Stimulated activated CD8-positive, alpha-beta memory T cell treated with anti-CD3 and anti-CD28 coated beads, Interleukin-15, amount 100 ng/mL, for 48 hours (primary cell): ENCODE measurements at regions not wholly inside any gene's neighbourhood (a gene's known extent, or its start where the extent isn't known, plus 50 kb on each side); places are given as distances from the start of the nearest gene placed in this dataset.
A peak's percentile ranks its signal among the peaks of the same experiment; 100 is the strongest.

Experiments
- DNase-seq, 2 donors: peaks; one replicate each; pipeline ENCODE4 v3.0.0-alpha.2; 2020; ENCODE audit warnings: low read depth in 2 of 2

GRCh38 chr2:60657673-60658072, 98.4 kb upstream of the PAPOLG start:
- no peak for DNase-seq

- no peak for DNase-seq
Measured at GRCh38 chr2:60659026-60659425, 97.0 kb upstream of the PAPOLG start.

GRCh38 chr2:60661073-60661738, 94.9 kb upstream of the PAPOLG start:
- DNase-seq = no peak

- DNase-seq = no peak
Measured at GRCh38 chr2:60662781-60663180, 93.3 kb upstream of the PAPOLG start.

DNA sequence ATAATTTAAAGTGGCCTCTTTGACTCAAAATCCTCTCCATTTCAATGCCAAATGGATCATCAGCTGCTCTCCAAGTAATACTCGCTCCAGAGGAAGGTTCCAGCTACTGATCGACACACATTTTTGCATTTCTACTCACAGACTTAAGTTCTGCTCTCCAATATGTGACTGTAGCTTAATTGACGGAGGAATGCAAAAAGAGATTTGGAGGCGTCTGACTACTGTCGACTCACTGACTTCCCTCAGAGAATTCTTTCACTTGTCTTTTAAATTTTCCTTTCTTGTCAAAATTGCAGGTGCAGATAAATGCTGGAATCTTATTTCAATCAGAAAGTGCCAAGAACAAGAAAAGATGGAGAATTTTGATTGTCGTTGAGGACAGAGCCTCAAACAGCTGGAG, 84.1 kb upstream of the PAPOLG start:
- no peak for DNase-seq

DNA sequence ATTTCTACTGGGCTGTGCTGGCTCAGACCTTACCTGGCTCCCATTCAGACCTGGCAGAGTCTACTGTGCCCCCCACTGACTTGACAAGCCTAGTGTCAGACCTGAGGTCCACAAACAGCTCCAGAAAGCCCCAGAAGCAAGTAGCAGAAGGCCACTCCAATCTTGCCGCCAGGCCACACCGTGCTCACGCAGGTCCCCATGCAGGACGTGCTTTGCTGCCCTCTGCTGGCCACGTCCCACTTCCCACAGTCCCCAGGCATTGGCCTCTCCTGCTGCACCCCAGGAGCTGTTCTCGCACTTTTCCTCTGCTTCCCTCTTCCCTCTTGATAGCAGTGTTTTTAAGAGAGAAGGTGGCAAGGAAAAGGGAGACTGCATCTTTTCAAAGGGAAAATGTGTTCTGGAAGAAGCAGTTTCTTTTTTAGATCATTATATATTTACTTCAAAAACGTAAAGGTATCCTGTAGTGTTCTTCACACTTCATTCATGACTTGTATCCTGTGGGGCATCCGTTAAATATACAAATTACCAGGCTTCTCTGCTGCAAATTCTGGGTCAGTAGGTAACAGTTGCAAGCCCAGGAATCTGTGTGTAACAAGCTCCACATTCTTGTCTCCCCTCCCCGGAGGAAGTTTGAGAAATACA, 81.4 kb upstream of the PAPOLG start:
- DNase-seq = peak; percentile 65 to 70

DNA sequence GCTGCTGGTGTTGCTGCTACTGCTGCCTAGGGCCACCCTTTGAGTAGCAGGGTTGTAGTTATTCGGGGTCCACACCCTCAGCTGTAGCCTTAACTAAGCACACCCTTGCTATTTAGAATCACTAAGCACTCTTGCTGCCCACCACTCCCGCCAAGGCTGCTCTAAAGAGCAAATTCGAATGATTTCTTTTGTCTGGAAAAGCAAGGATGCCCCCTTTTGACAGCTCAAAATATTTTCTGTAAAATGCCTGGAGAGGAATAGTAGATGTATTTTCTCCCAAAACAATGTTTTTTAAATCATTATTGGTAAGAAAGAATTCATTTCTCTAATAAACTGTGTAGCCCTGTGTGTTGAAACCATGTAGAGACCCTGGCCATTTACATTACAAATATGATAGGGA, 80.8 kb upstream of the PAPOLG start:
- no peak for DNase-seq

DNA sequence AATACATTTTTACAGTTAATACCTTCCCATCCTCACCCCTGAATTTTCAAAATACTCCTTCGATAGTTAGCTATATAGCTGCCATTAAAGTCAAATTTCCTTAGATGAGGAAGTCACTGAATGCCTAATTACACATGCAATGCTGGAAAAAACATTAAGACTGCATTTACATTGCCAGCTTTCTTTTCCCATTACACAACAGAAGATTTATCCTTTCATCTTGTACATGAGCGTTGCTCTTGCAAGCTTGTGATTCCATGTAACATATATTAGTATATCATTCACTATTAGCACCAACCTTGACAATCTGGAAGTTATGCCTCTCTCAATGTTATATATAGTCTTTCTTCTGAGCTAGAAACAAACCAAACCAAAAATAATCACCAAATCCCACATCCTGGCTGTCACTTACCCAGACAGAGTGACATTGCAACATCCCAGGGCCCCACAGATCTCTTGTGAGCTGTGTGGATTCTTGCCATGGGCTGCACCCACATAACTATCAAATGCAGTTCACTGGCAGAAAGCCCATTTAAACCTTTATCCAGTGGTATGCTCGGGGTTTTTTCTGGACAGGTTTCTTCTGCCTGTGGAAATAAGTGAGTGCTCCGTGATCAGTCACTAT, 79.2 kb upstream of the PAPOLG start:
- no peak for DNase-seq

GRCh38 chr2:60677356-60677755, 78.7 kb upstream of the PAPOLG start:
- no peak for DNase-seq

DNA sequence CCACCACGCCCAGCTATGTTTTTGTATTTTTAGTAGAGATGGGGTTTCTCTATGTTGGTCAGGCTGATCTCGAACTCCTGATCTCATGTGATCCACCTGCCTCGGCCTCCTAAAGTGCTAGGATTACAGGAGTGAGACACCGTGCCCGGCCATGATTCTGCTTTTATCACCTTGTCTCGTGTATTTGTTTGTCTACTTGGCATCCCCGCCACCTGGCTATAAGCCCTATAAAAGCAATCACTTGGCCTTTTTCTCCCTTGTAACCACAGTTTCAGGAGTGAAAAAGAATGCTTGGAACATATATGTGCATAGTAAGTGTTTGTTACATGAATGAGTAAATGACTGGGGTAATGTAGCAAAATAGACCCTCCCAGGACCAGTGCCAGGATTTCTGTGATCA, 77.5 kb upstream of the PAPOLG start:
- no peak for DNase-seq

GRCh38 chr2:60679036-60679780, 76.9 kb upstream of the PAPOLG start:
- DNase-seq = no peak

DNA sequence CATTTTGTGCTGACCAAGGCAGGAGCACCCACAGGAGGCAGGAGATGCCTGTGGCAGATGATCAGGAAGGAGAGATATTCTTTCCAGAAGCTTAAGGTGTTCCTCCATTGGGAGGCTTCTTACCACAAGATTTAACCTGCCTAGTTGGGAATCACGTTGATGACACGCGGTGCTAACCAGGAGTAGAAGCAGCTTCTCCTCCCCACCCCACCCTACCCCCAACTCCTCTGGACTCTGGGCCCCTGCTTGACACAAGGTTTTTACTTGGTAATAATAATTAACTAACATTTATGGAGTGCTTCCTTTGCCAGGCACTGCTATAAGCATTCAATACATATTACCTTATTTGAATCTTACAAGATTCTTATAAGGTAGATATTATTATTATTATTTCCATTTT, 62.5 kb upstream of the PAPOLG start:
- no peak for DNase-seq

DNA sequence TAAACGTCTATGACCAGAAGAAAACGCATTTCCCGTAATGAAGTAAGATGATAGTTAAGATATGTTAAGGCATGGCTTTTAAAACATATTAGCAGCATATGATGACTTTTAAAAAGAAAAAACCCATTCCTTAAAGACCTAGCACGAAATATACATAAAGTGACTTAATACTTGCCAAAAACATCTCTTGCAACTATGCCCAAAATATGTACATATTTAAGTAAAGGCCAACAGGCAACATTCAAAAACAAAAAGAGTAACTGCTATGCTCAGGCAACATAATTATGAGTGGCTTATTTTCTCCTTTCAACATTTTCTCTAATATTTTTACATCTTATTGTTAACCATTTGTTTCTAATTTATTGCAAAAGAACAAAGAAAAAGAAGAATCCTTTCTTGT, 60.3 kb upstream of the PAPOLG start:
- DNase-seq = no peak

DNA sequence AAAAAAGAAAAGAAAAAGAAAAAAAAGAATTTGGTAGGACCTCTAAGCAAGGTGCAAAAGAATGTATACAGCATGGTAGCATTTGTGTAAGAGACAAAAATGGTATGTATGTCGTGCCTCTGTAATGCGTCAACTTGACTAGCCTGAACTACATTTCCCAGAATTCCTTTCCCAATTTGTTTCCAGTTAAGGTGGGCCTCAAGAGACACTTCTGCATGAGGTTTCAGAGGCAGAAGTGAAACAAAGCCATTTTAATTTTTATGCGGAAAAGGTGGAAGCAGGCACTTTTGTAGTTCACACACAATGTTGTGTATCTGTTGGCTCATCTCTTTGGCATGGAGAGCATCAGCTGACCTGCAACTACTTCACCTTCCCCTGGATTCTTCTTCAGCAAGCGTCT, 56.5 kb upstream of the PAPOLG start:
- no peak for DNase-seq

DNA sequence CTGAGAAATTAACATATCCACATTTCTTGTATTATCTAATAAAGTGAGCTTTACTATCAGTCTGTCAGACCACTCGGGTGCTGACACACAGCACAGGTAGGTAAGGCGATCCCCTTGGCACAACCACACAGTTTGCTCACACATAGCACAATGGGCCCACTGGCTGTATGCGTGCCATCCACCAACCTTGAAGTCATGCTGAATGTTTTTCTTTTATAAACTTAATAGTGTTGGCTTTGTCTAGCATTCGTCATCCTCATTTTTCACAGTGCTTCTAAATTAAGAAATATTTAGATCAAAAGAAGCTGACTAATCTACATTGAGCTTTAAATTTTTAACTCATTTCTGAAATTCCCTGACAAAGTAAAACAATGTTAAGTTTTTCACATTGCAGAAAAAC, 50.0 kb upstream of the PAPOLG start:
- no peak for DNase-seq
